ENCODE measurements at regions not wholly inside any gene's neighbourhood (a gene's known extent, or its start where the extent isn't known, plus 50 kb on each side); places are given as distances from the start of the nearest gene placed in this dataset.
"Not testable (repeated sequence)": the region's sequence is repeated elsewhere in the genome, so short reads cannot be mapped to it uniquely, and the experiment has no call there.

- not testable (repeated sequence) for TF ChIP-seq EP300 (IDR thresholded peaks at IDR 0.05; ENCODE audit: borderline replicate concordance in 1 of 2, low read depth in 1 of 2, low read length in 1 of 2); CTCF (IDR thresholded peaks at IDR 0.05); CHD2 (IDR thresholded peaks at IDR 0.05; ENCODE audit: low read length, partially characterized antibody); SMC3 (IDR thresholded peaks at IDR 0.05; ENCODE audit: low read depth, low read length); RFX5 (IDR thresholded peaks at IDR 0.05; ENCODE audit: low read length); MAX (IDR thresholded peaks at IDR 0.05; ENCODE audit: low read depth); TAF1 (IDR thresholded peaks at IDR 0.05; ENCODE audit: borderline replicate concordance, low read depth, low read length); PBX3 (IDR thresholded peaks at IDR 0.05); SIN3A (IDR thresholded peaks at IDR 0.05; ENCODE audit: borderline replicate concordance, low read depth, low read length); YY1 (IDR thresholded peaks at IDR 0.05; ENCODE audit: low read depth)
- TF ChIP-seq, protein P1, sequence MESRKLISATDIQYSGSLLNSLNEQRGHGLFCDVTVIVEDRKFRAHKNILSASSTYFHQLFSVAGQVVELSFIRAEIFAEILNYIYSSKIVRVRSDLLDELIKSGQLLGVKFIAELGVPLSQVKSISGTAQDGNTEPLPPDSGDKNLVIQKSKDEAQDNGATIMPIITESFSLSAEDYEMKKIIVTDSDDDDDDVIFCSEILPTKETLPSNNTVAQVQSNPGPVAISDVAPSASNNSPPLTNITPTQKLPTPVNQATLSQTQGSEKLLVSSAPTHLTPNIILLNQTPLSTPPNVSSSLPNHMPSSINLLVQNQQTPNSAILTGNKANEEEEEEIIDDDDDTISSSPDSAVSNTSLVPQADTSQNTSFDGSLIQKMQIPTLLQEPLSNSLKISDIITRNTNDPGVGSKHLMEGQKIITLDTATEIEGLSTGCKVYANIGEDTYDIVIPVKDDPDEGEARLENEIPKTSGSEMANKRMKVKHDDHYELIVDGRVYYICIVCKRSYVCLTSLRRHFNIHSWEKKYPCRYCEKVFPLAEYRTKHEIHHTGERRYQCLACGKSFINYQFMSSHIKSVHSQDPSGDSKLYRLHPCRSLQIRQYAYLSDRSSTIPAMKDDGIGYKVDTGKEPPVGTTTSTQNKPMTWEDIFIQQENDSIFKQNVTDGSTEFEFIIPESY (IDR thresholded peaks at IDR 0.05; ENCODE audit: borderline replicate concordance, low read depth): not testable (repeated sequence)
These were observed 74.2 kb downstream of the OR11H1 start for GRCh38 chr22:15602199-15602598.

Data from SK-N-SH (cell line).